GM23338 (cell line): ENCODE measurements at regions not wholly inside any gene's neighbourhood (a gene's known extent, or its start where the extent isn't known, plus 50 kb on each side); places are given as distances from the start of the nearest gene placed in this dataset.

Experiments used
- EZH2 ChIP-seq: fragments of 200-600 bp; sonication (generic); IDR thresholded peaks from one replicate; pipeline ENCODE4 v1.8.0; 2017; ENCODE audit warnings: antibody characterized with exemption, mild to moderate bottlenecking, low read depth; ENCODE audit not compliant: unreplicated experiment
- EZH2phosphoT487 ChIP-seq: fragments of 200-600 bp; sonication (generic); IDR thresholded peaks from one replicate; pipeline ENCODE4 v1.8.1; 2018; ENCODE audit warnings: antibody characterized with exemption; ENCODE audit not compliant: unreplicated experiment
- NANOG ChIP-seq: IDR thresholded peaks from 2 replicates; pipeline ENCODE4 v1.6.1; 2016; ENCODE audit warnings: antibody characterized with exemption, borderline replicate concordance
- POLR2AphosphoS5 ChIP-seq: IDR thresholded peaks from 2 replicates; pipeline ENCODE4 v1.6.1; 2016; ENCODE audit warnings: antibody characterized with exemption, low read depth
- STAT1 ChIP-seq: IDR thresholded peaks from one replicate; pipeline ENCODE4 v1.6.1; 2016; ENCODE audit warnings: antibody characterized with exemption; ENCODE audit not compliant: unreplicated experiment
- TF ChIP-seq, protein P1 (sequence below), 2 experiments: fragments of 200-600 bp in 1 of 2; sonication (generic) in 1 of 2; conservative IDR thresholded peaks; 2 replicates each; pipeline versions ENCODE4 v1.5.1 to v1.6.1; 2016 to 2017; ENCODE audit warnings: antibody characterized with exemption in 2 of 2, low read depth in 2 of 2, mild to moderate bottlenecking in 2 of 2, moderate library complexity in 1 of 2
- TF ChIP-seq, protein P2 (sequence below): IDR thresholded peaks from one replicate; pipeline ENCODE4 v1.6.1; 2018; ENCODE audit warnings: antibody characterized with exemption; ENCODE audit not compliant: unreplicated experiment
- TF ChIP-seq, protein P3 (sequence below): IDR thresholded peaks from 2 replicates; pipeline ENCODE4 v1.6.1; 2016; ENCODE audit warnings: antibody characterized with exemption

DNA sequence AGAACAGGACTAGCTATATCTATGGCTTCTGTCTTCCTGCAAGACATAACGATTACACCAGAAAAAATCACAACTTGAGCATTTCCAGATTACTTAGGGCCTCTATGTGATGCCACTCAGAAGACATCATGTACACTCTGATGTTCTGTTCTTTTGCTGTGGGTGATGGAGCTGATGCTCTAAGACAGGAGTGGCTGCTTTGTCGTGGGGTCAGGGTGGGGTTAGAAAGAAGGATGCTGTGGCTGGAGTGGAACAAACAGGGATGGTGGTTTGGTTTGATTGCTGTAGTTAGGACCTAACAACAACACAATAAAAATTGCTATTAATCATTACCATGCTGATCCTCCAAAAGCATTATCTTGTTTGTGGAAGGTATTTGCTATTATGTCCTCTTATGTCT, 120.3 kb upstream of the ARHGAP20 start:
- TF ChIP-seq, protein P1, sequence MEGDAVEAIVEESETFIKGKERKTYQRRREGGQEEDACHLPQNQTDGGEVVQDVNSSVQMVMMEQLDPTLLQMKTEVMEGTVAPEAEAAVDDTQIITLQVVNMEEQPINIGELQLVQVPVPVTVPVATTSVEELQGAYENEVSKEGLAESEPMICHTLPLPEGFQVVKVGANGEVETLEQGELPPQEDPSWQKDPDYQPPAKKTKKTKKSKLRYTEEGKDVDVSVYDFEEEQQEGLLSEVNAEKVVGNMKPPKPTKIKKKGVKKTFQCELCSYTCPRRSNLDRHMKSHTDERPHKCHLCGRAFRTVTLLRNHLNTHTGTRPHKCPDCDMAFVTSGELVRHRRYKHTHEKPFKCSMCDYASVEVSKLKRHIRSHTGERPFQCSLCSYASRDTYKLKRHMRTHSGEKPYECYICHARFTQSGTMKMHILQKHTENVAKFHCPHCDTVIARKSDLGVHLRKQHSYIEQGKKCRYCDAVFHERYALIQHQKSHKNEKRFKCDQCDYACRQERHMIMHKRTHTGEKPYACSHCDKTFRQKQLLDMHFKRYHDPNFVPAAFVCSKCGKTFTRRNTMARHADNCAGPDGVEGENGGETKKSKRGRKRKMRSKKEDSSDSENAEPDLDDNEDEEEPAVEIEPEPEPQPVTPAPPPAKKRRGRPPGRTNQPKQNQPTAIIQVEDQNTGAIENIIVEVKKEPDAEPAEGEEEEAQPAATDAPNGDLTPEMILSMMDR (conservative IDR thresholded peaks at IDR 0.05; ENCODE audit: low read depth in 2 of 2), result no peak
- TF ChIP-seq EZH2 (no peak), POLR2AphosphoS5 (no peak), NANOG (no peak), STAT1 (no peak), EZH2phosphoT487 (no peak)
- TF ChIP-seq, protein P2, sequence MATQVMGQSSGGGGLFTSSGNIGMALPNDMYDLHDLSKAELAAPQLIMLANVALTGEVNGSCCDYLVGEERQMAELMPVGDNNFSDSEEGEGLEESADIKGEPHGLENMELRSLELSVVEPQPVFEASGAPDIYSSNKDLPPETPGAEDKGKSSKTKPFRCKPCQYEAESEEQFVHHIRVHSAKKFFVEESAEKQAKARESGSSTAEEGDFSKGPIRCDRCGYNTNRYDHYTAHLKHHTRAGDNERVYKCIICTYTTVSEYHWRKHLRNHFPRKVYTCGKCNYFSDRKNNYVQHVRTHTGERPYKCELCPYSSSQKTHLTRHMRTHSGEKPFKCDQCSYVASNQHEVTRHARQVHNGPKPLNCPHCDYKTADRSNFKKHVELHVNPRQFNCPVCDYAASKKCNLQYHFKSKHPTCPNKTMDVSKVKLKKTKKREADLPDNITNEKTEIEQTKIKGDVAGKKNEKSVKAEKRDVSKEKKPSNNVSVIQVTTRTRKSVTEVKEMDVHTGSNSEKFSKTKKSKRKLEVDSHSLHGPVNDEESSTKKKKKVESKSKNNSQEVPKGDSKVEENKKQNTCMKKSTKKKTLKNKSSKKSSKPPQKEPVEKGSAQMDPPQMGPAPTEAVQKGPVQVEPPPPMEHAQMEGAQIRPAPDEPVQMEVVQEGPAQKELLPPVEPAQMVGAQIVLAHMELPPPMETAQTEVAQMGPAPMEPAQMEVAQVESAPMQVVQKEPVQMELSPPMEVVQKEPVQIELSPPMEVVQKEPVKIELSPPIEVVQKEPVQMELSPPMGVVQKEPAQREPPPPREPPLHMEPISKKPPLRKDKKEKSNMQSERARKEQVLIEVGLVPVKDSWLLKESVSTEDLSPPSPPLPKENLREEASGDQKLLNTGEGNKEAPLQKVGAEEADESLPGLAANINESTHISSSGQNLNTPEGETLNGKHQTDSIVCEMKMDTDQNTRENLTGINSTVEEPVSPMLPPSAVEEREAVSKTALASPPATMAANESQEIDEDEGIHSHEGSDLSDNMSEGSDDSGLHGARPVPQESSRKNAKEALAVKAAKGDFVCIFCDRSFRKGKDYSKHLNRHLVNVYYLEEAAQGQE, result no peak
- TF ChIP-seq, protein P3, sequence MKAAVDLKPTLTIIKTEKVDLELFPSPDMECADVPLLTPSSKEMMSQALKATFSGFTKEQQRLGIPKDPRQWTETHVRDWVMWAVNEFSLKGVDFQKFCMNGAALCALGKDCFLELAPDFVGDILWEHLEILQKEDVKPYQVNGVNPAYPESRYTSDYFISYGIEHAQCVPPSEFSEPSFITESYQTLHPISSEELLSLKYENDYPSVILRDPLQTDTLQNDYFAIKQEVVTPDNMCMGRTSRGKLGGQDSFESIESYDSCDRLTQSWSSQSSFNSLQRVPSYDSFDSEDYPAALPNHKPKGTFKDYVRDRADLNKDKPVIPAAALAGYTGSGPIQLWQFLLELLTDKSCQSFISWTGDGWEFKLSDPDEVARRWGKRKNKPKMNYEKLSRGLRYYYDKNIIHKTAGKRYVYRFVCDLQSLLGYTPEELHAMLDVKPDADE, result no peak
